HEK293 (cell line): ENCODE measurements at regions not wholly inside any gene's neighbourhood (a gene's known extent, or its start where the extent isn't known, plus 50 kb on each side); places are given as distances from the start of the nearest gene placed in this dataset.

ENCODE experiments used
- CTCF ChIA-PET: fragments of 350-600 bp; formaldehyde crosslinking; extraction: SDS; loops from one replicate; lab custom pipeline; 2021; ENCODE audit warnings: antibody characterized with exemption; lab: Yijun Ruan, JAX
- POLR2A ChIA-PET: fragments of 300-600 bp; formaldehyde crosslinking; extraction: SDS; loops from one replicate; lab custom pipeline; 2020; ENCODE audit warnings: antibody characterized with exemption, inconsistent platforms; lab: Yijun Ruan, JAX
- H3K27ac ChIP-seq: fragments of 200-500 bp; sonication (Bioruptor generic); 2 replicates; pipeline ENCODE4 v1.5.1; 2014; ENCODE audit warnings: low read depth, low read length, control low read depth, inconsistent platforms; ENCODE audit errors: extremely low read depth
- H3K36me3 ChIP-seq, 2 experiments: fragments of 200-500 bp in 1 of 2; sonication (Bioruptor generic) in 1 of 2; 1 replicate in 1 of 2; 2 replicates in 1 of 2; pipeline ENCODE4 v1.5.1; 2014 to 2017; ENCODE audit warnings: inconsistent platforms in 2 of 2, low read length in 2 of 2; ENCODE audit not compliant: control insufficient read depth in 2 of 2, insufficient read depth in 1 of 2
- H3K4me1 ChIP-seq: fragments of 200-500 bp; sonication (Bioruptor generic); 2 replicates; pipeline ENCODE4 v1.5.1; 2014; ENCODE audit warnings: mild to moderate bottlenecking, low read length, inconsistent platforms; ENCODE audit not compliant: control insufficient read depth, insufficient read depth
- H3K4me3 ChIP-seq: 2 replicates; pipeline ENCODE4 v1.5.1; 2011; ENCODE audit warnings: low read depth, mild to moderate bottlenecking, control low read depth, low read length, moderate library complexity
- H3K9me3 ChIP-seq: fragments of 200-500 bp; sonication (Bioruptor generic); 2 replicates; pipeline ENCODE4 v1.5.1; 2014; ENCODE audit warnings: low read depth, low read length, inconsistent platforms; ENCODE audit not compliant: control insufficient read depth, insufficient read depth
- ATF2 ChIP-seq: fragments of 450-650 bp; formaldehyde crosslinking; IDR thresholded peaks from 2 replicates; pipeline ENCODE4 v1.5.1; 2016; ENCODE audit warnings: missing biosample characterization, missing genetic modification characterization, low read depth
- GLI2 ChIP-seq: fragments of 450-650 bp; formaldehyde crosslinking; IDR thresholded peaks from 2 replicates; pipeline ENCODE4; 2017; ENCODE audit warnings: missing biosample characterization, missing genetic modification characterization, low read depth, borderline replicate concordance
- TSHZ1 ChIP-seq: fragments of 450-650 bp; formaldehyde crosslinking; IDR thresholded peaks from 2 replicates; pipeline ENCODE4 v1.5.1; 2016; ENCODE audit warnings: missing biosample characterization, missing genetic modification characterization, borderline replicate concordance
- ZBTB44 ChIP-seq: fragments of 450-650 bp; IDR thresholded peaks from 2 replicates; pipeline ENCODE4 v1.5.1; 2018; ENCODE audit warnings: missing biosample characterization, mild to moderate bottlenecking, missing genetic modification characterization
- ZEB2 ChIP-seq: fragments of 450-650 bp; formaldehyde crosslinking; IDR thresholded peaks from 2 replicates; pipeline ENCODE4 v1.5.1; 2016; ENCODE audit warnings: missing biosample characterization, missing genetic modification characterization
- ZFP41 ChIP-seq: fragments of 450-650 bp; formaldehyde crosslinking; IDR thresholded peaks from 2 replicates; pipeline ENCODE4 v1.5.1; 2016; ENCODE audit warnings: missing biosample characterization, missing genetic modification characterization, borderline replicate concordance
- ZFP69B ChIP-seq: fragments of 450-650 bp; formaldehyde crosslinking; IDR thresholded peaks from 2 replicates; pipeline ENCODE4 v1.5.1; 2016; ENCODE audit warnings: missing biosample characterization, missing genetic modification characterization
- ZNF175 ChIP-seq: fragments of 450-650 bp; formaldehyde crosslinking; IDR thresholded peaks from 2 replicates; pipeline ENCODE4 v1.5.1; 2016; ENCODE audit warnings: missing biosample characterization, missing genetic modification characterization
- ZNF19 ChIP-seq: fragments of 450-650 bp; formaldehyde crosslinking; IDR thresholded peaks from 2 replicates; pipeline ENCODE4; 2016; ENCODE audit warnings: missing biosample characterization, missing genetic modification characterization, low read depth
- ZNF202 ChIP-seq: fragments of 450-650 bp; formaldehyde crosslinking; IDR thresholded peaks from 2 replicates; pipeline ENCODE4 v1.5.1; 2016; ENCODE audit warnings: missing biosample characterization, missing genetic modification characterization, borderline replicate concordance
- ZNF239 ChIP-seq: fragments of 450-650 bp; formaldehyde crosslinking; IDR thresholded peaks from 2 replicates; pipeline ENCODE4 v1.5.1; 2016; ENCODE audit warnings: missing biosample characterization, missing genetic modification characterization
- ZNF24 ChIP-seq: fragments of 450-650 bp; formaldehyde crosslinking; IDR thresholded peaks from 2 replicates; pipeline ENCODE4 v1.5.1; 2016; ENCODE audit warnings: missing biosample characterization, missing genetic modification characterization
- ZNF292 ChIP-seq: fragments of 450-650 bp; formaldehyde crosslinking; IDR thresholded peaks from 2 replicates; pipeline ENCODE4 v1.5.1; 2016; ENCODE audit warnings: low read depth, missing biosample characterization, missing genetic modification characterization, borderline replicate concordance
- ZNF416 ChIP-seq: fragments of 450-650 bp; formaldehyde crosslinking; IDR thresholded peaks from 2 replicates; pipeline ENCODE4 v1.5.1; 2016; ENCODE audit warnings: missing biosample characterization, missing genetic modification characterization
- ZNF473 ChIP-seq: fragments of 450-650 bp; formaldehyde crosslinking; IDR thresholded peaks from 2 replicates; pipeline ENCODE4 v1.5.1; 2017; ENCODE audit warnings: missing biosample characterization, missing genetic modification characterization
- ZNF48 ChIP-seq: fragments of 450-650 bp; formaldehyde crosslinking; IDR thresholded peaks from 2 replicates; pipeline ENCODE4 v1.5.1; 2016; ENCODE audit warnings: missing biosample characterization, missing genetic modification characterization
- ZNF510 ChIP-seq: fragments of 450-650 bp; formaldehyde crosslinking; IDR thresholded peaks from 2 replicates; pipeline ENCODE4 v1.5.1; 2018; ENCODE audit warnings: mild to moderate bottlenecking, missing genetic modification characterization, missing biosample characterization; ENCODE audit not compliant: insufficient replicate concordance
- ZNF530 ChIP-seq: fragments of 450-650 bp; formaldehyde crosslinking; IDR thresholded peaks from 2 replicates; pipeline ENCODE4 v1.5.1; 2016; ENCODE audit warnings: low read depth, missing biosample characterization, missing genetic modification characterization
- ZNF580 ChIP-seq: fragments of 450-650 bp; formaldehyde crosslinking; IDR thresholded peaks from 2 replicates; pipeline ENCODE4 v1.5.1; 2016; ENCODE audit warnings: missing biosample characterization, missing genetic modification characterization
- ZNF596 ChIP-seq: fragments of 450-650 bp; IDR thresholded peaks from 2 replicates; pipeline ENCODE4 v1.5.0; 2018; ENCODE audit warnings: missing biosample characterization, mild to moderate bottlenecking, missing genetic modification characterization, moderate library complexity
- ZNF626 ChIP-seq: fragments of 450-650 bp; sonication (Bioruptor Pico); formaldehyde crosslinking; IDR thresholded peaks from 2 replicates; pipeline ENCODE4 v1.5.1; 2018; ENCODE audit warnings: missing biosample characterization, missing genetic modification characterization, inconsistent platforms
- ZNF645 ChIP-seq: fragments of 450-650 bp; formaldehyde crosslinking; IDR thresholded peaks from 2 replicates; pipeline ENCODE4; 2016; ENCODE audit warnings: missing biosample characterization, missing genetic modification characterization
- ZNF677 ChIP-seq: fragments of 450-650 bp; IDR thresholded peaks from 2 replicates; pipeline ENCODE4 v1.5.0; 2018; ENCODE audit warnings: missing biosample characterization, mild to moderate bottlenecking, missing genetic modification characterization, moderate library complexity
- ZNF76 ChIP-seq: fragments of 450-650 bp; formaldehyde crosslinking; IDR thresholded peaks from 2 replicates; pipeline ENCODE4; 2016; ENCODE audit warnings: low read depth, missing biosample characterization, missing genetic modification characterization, borderline replicate concordance

GRCh38 chr3:99549220-99549619 lies 89.2 kb upstream of the COL8A1 start:
- ChIA-PET POLR2A (no interaction called here), CTCF (interaction anchor here (0.6 to 0.9 kb wide), 2 partner anchors 17 to 43 kb away, joined by 3 read pairs; no protein-coding TSS in a partner anchor)
- H3K9me3 ChIP-seq: no peaks in the 10 kb centered on the region
- no peak for TF ChIP-seq ZNF24 (tag by site-specific recombination)
- no peak for TF ChIP-seq ZNF202
- TF ChIP-seq ZBTB44 (tag by site-specific recombination): no peak
- no peak for TF ChIP-seq ZNF530 (tag by site-specific recombination)
- TF ChIP-seq ZEB2: no peak
- no peak for TF ChIP-seq ZNF292 (tag by site-specific recombination)
- peaks cover 4% of the 10 kb centered on the region; the same call in 1 of the 2 replicates for H3K4me1 ChIP-seq
- H3K36me3 ChIP-seq: no peaks in the 10 kb centered on the region
- no peak overlapping the region for H3K4me3 ChIP-seq
- H3K27ac ChIP-seq: no peak overlapping the region

- CTCF ChIA-PET: interaction anchor here (0.6 to 0.9 kb wide), 3 partner anchors 17 to 915 kb away, joined by 3 to 4 read pairs (median 3); no protein-coding TSS in a partner anchor
- no peak for TF ChIP-seq ZNF580 (tag by site-specific recombination)
- no peak for TF ChIP-seq ZNF48 (tag by site-specific recombination)
- no peak for TF ChIP-seq ZNF416 (tag by site-specific recombination)
- no peak for TF ChIP-seq ZFP69B (tag by site-specific recombination)
- no peak for TF ChIP-seq ZNF19 (tag by site-specific recombination)
- TF ChIP-seq ZNF239 (tag by site-specific recombination): no peak
- no peak for TF ChIP-seq ZNF645 (tag by site-specific recombination)
- TF ChIP-seq ATF2: peak; percentile 29; the same call in 1 of the 2 replicates
- TF ChIP-seq, all 188 proteins: peak for 1
- Histone ChIP-seq H3K9me3 (no peaks in the 10 kb centered on the region), H3K27ac (no peak overlapping the region), H3K4me1 (peaks cover 4% of the 10 kb centered on the region; the same call in 1 of the 2 replicates), H3K36me3 (no peaks in the 10 kb centered on the region), H3K4me3 (no peak overlapping the region)
- POLR2A ChIA-PET: no interaction called here
Measured at GRCh38 chr3:99548674-99549073, 89.7 kb upstream of the COL8A1 start.

GRCh38 chr3:99545941-99546580 lies 92.3 kb upstream of the COL8A1 start:
- Histone ChIP-seq H3K9me3 (no peaks in the 10 kb centered on the region), H3K4me1 (peaks cover 4% of the 10 kb centered on the region; the same call in 1 of the 2 replicates), H3K4me3 (no peak overlapping the region), H3K27ac (no peak overlapping the region), H3K36me3 (no peaks in the 10 kb centered on the region)
- ChIA-PET POLR2A (no interaction called here), CTCF (no interaction called here)
- TF ChIP-seq ZNF677 (no peak), ZNF175 (no peak), ZFP41 (tag by site-specific recombination) (no peak), TSHZ1 (tag by site-specific recombination) (no peak), ZNF510 (no peak), ZNF626 (tag by site-specific recombination) (no peak), ZNF473 (no peak), ZNF76 (no peak), GLI2 (tag by site-specific recombination) (no peak), ZNF596 (no peak), ZNF19 (tag by site-specific recombination) (no peak)
